CD4-positive, alpha-beta T cell (primary cell): ENCODE measurements at regions not wholly inside any gene's neighbourhood (a gene's known extent, or its start where the extent isn't known, plus 50 kb on each side); places are given as distances from the start of the nearest gene placed in this dataset.

ENCODE experiments used
- ATAC-seq: fragments of 200-7000 bp; cut with Tn5 transposase; one replicate; pipeline ENCODE4 v1.10.0; 2022; ENCODE audit warnings: mild to moderate bottlenecking; ENCODE audit not compliant: poor library complexity
- CTCF ChIA-PET: fragments of 350-600 bp; sonication (Branson Sonifier 250); formaldehyde crosslinking; loops from one replicate; lab custom pipeline; 2021; ENCODE audit warnings: antibody characterized with exemption, inconsistent platforms; lab: Charles Lee
- POLR2A ChIA-PET: fragments of 350-600 bp; sonication (Branson Sonifier 250); formaldehyde crosslinking; loops from one replicate; lab custom pipeline; 2021; ENCODE audit warnings: antibody characterized with exemption, inconsistent platforms; lab: Charles Lee
- DNase-seq, 14 experiments: peaks; one replicate each; pipeline ENCODE4 v3.0.0-alpha.2; 2013 to 2020; ENCODE audit warnings: mixed read lengths in 2 of 14
- H3K27ac ChIP-seq, 2 donors: one replicate each; pipeline versions ENCODE4 v1.5.1 to v1.7.0; 2013; ENCODE audit warnings: low read length in 2 of 2, low read depth in 1 of 2, mild to moderate bottlenecking in 1 of 2
- H3K27me3 ChIP-seq, 2 experiments: 1 replicate in 1 of 2; 2 replicates in 1 of 2; pipeline versions ENCODE4 v1.6.1 to v1.7.0; 2013; ENCODE audit warnings: low read length in 2 of 2, control low read depth in 1 of 2, mild to moderate bottlenecking in 1 of 2, moderate library complexity in 1 of 2; ENCODE audit not compliant: insufficient read depth in 2 of 2, control insufficient read depth in 1 of 2
- H3K36me3 ChIP-seq: one replicate; pipeline ENCODE4 v1.6.1; 2013; ENCODE audit warnings: low read length, control low read depth; ENCODE audit not compliant: insufficient read depth
- H3K4me1 ChIP-seq: one replicate; pipeline ENCODE4 v1.6.1; 2013; ENCODE audit warnings: low read length, control low read depth; ENCODE audit not compliant: insufficient read depth
- H3K4me3 ChIP-seq: one replicate; pipeline ENCODE4 v1.5.1; 2013; ENCODE audit warnings: mild to moderate bottlenecking, low read length, moderate library complexity
- H3K9me3 ChIP-seq, 2 experiments: 1 replicate in 1 of 2; 2 replicates in 1 of 2; pipeline versions ENCODE4 v1.6.1 to v1.7.0; 2013; ENCODE audit warnings: low read length in 2 of 2, mild to moderate bottlenecking in 2 of 2, control low read depth in 1 of 2, moderate library complexity in 1 of 2; ENCODE audit not compliant: control insufficient read depth in 1 of 2, insufficient read depth in 1 of 2
- H3K27ac Mint-ChIP-seq: one replicate; pipeline ENCODE4 v1.8.0; 2020; ENCODE audit warnings: mixed read lengths
- H3K27me3 Mint-ChIP-seq: one replicate; pipeline ENCODE4 v1.8.0; 2021; ENCODE audit warnings: mixed read lengths
- H3K36me3 Mint-ChIP-seq: one replicate; pipeline ENCODE4 v1.8.0; 2021; ENCODE audit warnings: low read depth, mixed read lengths
- H3K4me1 Mint-ChIP-seq: one replicate; pipeline ENCODE4 v1.8.0; 2021; ENCODE audit warnings: low read depth, mixed read lengths
- H3K4me3 Mint-ChIP-seq: one replicate; pipeline ENCODE4 v1.8.0; 2020; ENCODE audit warnings: mild to moderate bottlenecking, mixed read lengths
- H3K9me3 Mint-ChIP-seq: one replicate; pipeline ENCODE4 v1.8.0; 2020; ENCODE audit warnings: mixed read lengths
- intact Hi-C, 2 experiments: fragments of 100-400 bp; cut with DNase I in 1 of 2; cut with micrococcal nuclease in 1 of 2; formaldehyde crosslinking; loops; one replicate each; pipeline versions ENCODE4 v1.15.1 to v1.9.0; 2023 to 2025; cut with DNase I, micrococcal nuclease
- TF ChIP-seq, protein P1 (sequence below): fragments of 200-600 bp; IDR thresholded peaks from one replicate; pipeline ENCODE4 v1.8.0; 2022; ENCODE audit warnings: antibody characterized with exemption, mild to moderate bottlenecking

- DNase-seq = no peak
- Histone ChIP-seq H3K4me3 (no peak overlapping the region), H3K36me3 (no peaks in the 10 kb centered on the region), H3K27me3 (no peaks in the 10 kb centered on the region), H3K27ac (no peak overlapping the region), H3K9me3 (no peaks in the 10 kb centered on the region), H3K4me1 (no peaks in the 10 kb centered on the region)
- intact Hi-C loops = no loop called here
- Mint-ChIP-seq H3K4me3 (no peak overlapping the region), H3K9me3 (no peaks in the 10 kb centered on the region), H3K27ac (no peak overlapping the region), H3K4me1 (no peaks in the 10 kb centered on the region), H3K27me3 (peaks cover 19% of the 10 kb centered on the region), H3K36me3 (no peaks in the 10 kb centered on the region)
- ChIA-PET CTCF (no interaction called here), POLR2A (no interaction called here)
- no peak for ATAC-seq
- TF ChIP-seq, protein P1, sequence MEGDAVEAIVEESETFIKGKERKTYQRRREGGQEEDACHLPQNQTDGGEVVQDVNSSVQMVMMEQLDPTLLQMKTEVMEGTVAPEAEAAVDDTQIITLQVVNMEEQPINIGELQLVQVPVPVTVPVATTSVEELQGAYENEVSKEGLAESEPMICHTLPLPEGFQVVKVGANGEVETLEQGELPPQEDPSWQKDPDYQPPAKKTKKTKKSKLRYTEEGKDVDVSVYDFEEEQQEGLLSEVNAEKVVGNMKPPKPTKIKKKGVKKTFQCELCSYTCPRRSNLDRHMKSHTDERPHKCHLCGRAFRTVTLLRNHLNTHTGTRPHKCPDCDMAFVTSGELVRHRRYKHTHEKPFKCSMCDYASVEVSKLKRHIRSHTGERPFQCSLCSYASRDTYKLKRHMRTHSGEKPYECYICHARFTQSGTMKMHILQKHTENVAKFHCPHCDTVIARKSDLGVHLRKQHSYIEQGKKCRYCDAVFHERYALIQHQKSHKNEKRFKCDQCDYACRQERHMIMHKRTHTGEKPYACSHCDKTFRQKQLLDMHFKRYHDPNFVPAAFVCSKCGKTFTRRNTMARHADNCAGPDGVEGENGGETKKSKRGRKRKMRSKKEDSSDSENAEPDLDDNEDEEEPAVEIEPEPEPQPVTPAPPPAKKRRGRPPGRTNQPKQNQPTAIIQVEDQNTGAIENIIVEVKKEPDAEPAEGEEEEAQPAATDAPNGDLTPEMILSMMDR = no peak
These were observed 280.4 kb downstream of the PSAT1 start for GRCh38 chr9:78577156-78577906.

- H3K9me3 Mint-ChIP-seq = no peaks in the 10 kb centered on the region
- Histone ChIP-seq H3K36me3 (no peaks in the 10 kb centered on the region), H3K4me3 (no peak overlapping the region), H3K27me3 (peaks cover 0 to 4% of the 10 kb centered on the region in 2 experiments), H3K4me1 (no peaks in the 10 kb centered on the region), H3K27ac (no peak overlapping the region), H3K9me3 (no peaks in the 10 kb centered on the region)
- H3K27ac Mint-ChIP-seq = no peak overlapping the region
- no peaks in the 10 kb centered on the region for H3K36me3 Mint-ChIP-seq
- TF ChIP-seq, protein P1 = no peak
- intact Hi-C loops = no loop called here
- H3K4me1 Mint-ChIP-seq = no peaks in the 10 kb centered on the region
- CTCF ChIA-PET = no interaction called here
- peaks cover 19% of the 10 kb centered on the region for H3K27me3 Mint-ChIP-seq
- H3K4me3 Mint-ChIP-seq = no peak overlapping the region
- POLR2A ChIA-PET = no interaction called here
- no peak for DNase-seq
- ATAC-seq = no peak
These were observed 281.1 kb downstream of the PSAT1 start for GRCh38 chr9:78578072-78578471.

DNA sequence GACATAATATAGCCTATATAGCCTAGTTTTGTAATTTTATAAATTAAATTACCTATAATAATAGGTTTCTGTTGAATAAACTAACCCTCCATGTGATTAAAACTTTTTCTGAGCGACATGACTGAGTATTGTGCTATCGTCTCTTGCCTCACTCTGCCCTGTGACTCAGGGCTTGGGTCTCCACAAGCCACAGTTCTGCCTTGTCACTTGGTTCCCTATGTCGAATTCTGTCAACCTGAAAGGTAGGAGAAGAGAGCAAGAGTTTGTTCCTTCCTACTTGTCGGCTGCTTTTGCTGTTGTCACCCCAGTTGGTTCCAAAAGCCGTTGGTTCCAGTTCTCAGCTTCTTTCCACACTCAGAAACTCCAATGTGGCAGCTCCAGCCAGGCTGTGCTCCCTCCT lies 285.9 kb downstream of the PSAT1 start:
- Mint-ChIP-seq H3K36me3 (no peaks in the 10 kb centered on the region), H3K27ac (no peak overlapping the region), H3K27me3 (peaks cover 14% of the 10 kb centered on the region), H3K4me1 (no peaks in the 10 kb centered on the region), H3K4me3 (no peak overlapping the region), H3K9me3 (peaks cover 5% of the 10 kb centered on the region)
- no peaks in the 10 kb centered on the region for H3K36me3 ChIP-seq
- intact Hi-C loops = no loop called here
- H3K4me1 ChIP-seq = no peaks in the 10 kb centered on the region
- ChIA-PET CTCF (no interaction called here), POLR2A (no interaction called here)
- H3K9me3 ChIP-seq = peaks cover 0 to 4% of the 10 kb centered on the region in 2 experiments
- no peak overlapping the region for H3K4me3 ChIP-seq
- ATAC-seq (no peak), DNase-seq (no peak)
- TF ChIP-seq, protein P1 = no peak
- peaks cover 0 to 6% of the 10 kb centered on the region in 2 experiments for H3K27me3 ChIP-seq
- no peak overlapping the region for H3K27ac ChIP-seq
